HepG2 (cell line): ENCODE measurements at regions not wholly inside any gene's neighbourhood (a gene's known extent, or its start where the extent isn't known, plus 50 kb on each side); places are given as distances from the start of the nearest gene placed in this dataset.

ENCODE experiments used
- ATAC-seq: fragments of 200-7000 bp; cut with Tn5 transposase; 3 replicates; pipeline ENCODE4 v1.9.1; 2020; ENCODE audit warnings: mild to moderate bottlenecking, moderate library complexity
- BruUV-seq: library from RNA; stranded (reverse); fragments of 400-500 nt; replicated peaks from 2 replicates; lab custom pipeline; 2021; lab: Mats Ljungman, UMichigan
- CTCF ChIA-PET: fragments of 300-600 bp; formaldehyde crosslinking; extraction: SDS; loops from one replicate; lab custom pipeline; 2021; ENCODE audit warnings: low total read pairs, inconsistent platforms, low intra/inter-chr PET ratio; lab: Yijun Ruan, JAX
- POLR2A ChIA-PET: fragments of 350-600 bp; sonication (Branson Sonifier 250); formaldehyde crosslinking; loops from one replicate; lab custom pipeline; 2020; ENCODE audit warnings: antibody characterized with exemption, inconsistent platforms; lab: Yijun Ruan, JAX
- DNase-seq: peaks from one replicate; pipeline ENCODE4 v3.0.0-alpha.2; 2015; ENCODE audit warnings: low spot score
- FAIRE-seq: peaks from 3 replicates; lab custom pipeline; 2011; peaks lifted over from hg19 to GRCh38; lab: Jason Lieb, UNC
- H2AFZ ChIP-seq: one replicate; pipeline ENCODE4 v1.6.1; 2011; ENCODE audit warnings: low read length, inconsistent platforms
- H3K27ac ChIP-seq: fragments of 300-600 bp; 3 replicates; pipeline ENCODE4 v1.8.0; 2011; ENCODE audit warnings: mixed run types, mild to moderate bottlenecking, mixed read lengths, low read length, inconsistent platforms; ENCODE audit not compliant: insufficient read depth; ENCODE audit errors: extremely low read length
- H3K27me3 ChIP-seq, 2 experiments: fragments of 200-600 bp in 1 of 2; 2 replicates in 1 of 2; 3 replicates in 1 of 2; pipeline versions ENCODE4 v1.6.0 to v1.8.0; 2011; ENCODE audit warnings: low read length in 2 of 2, mild to moderate bottlenecking in 2 of 2, moderate library complexity in 2 of 2, inconsistent platforms in 1 of 2; ENCODE audit not compliant: insufficient read depth in 2 of 2, control insufficient read depth in 1 of 2
- H3K36me3 ChIP-seq, 2 experiments: fragments of 200-600 bp in 1 of 2; replicated peaks in 1 of 2; 2 replicates in 1 of 2; 3 replicates in 1 of 2; pipeline versions ENCODE4 v1.5.1 to v1.8.0; 2011; ENCODE audit warnings: low read length in 2 of 2, inconsistent platforms in 1 of 2; ENCODE audit not compliant: insufficient read depth in 2 of 2, control insufficient read depth in 1 of 2
- H3K4me1 ChIP-seq: 2 replicates; pipeline ENCODE4 v1.5.1; 2012; ENCODE audit warnings: low read length, inconsistent platforms; ENCODE audit not compliant: insufficient read depth
- H3K4me2 ChIP-seq: 2 replicates; pipeline ENCODE4 v1.6.0; 2011; ENCODE audit warnings: low read depth, low read length, inconsistent platforms
- H3K4me3 ChIP-seq, 3 experiments: fragments of 200-600 bp in 1 of 3; sonication (generic), shearing (Covaris generic) in 1 of 3; replicated peaks in 1 of 3; 2 replicates each; pipeline ENCODE4 v1.5.1; 2011 to 2016; ENCODE audit warnings: low read length in 3 of 3, inconsistent platforms in 2 of 3, low read depth in 2 of 3, mild to moderate bottlenecking in 2 of 3, control low read depth in 1 of 3, mixed read lengths in 1 of 3; ENCODE audit not compliant: insufficient read depth in 1 of 3
- H3K79me2 ChIP-seq: one replicate; pipeline ENCODE4 v1.6.1; 2011; ENCODE audit warnings: low read length, inconsistent platforms; ENCODE audit not compliant: insufficient read depth
- H3K9ac ChIP-seq: 2 replicates; pipeline ENCODE4 v1.6.0; 2011; ENCODE audit warnings: mild to moderate bottlenecking, low read depth, low read length, inconsistent platforms; ENCODE audit not compliant: insufficient read depth
- H3K9me3 ChIP-seq: 2 replicates; pipeline ENCODE4 v1.5.1; 2012; ENCODE audit warnings: mild to moderate bottlenecking, low read length
- H4K20me1 ChIP-seq: 2 replicates; pipeline ENCODE4 v1.6.0; 2011; ENCODE audit warnings: inconsistent platforms, mild to moderate bottlenecking, low read length, moderate library complexity; ENCODE audit not compliant: insufficient read depth
- ATF7 ChIP-seq, 2 experiments: fragments of 450-650 bp in 1 of 2; sonication (generic) in 1 of 2; formaldehyde crosslinking in 1 of 2; IDR thresholded peaks; 2 replicates each; pipeline versions ENCODE4 v1.4.0 to v1.6.1; 2016 to 2020; ENCODE audit warnings: antibody characterized with exemption in 1 of 2, mild to moderate bottlenecking in 1 of 2, missing genetic modification reagents in 1 of 2
- FOXA3 ChIP-seq: IDR thresholded peaks from 2 replicates; pipeline ENCODE4 v1.6.1; 2016; ENCODE audit warnings: missing genetic modification reagents, missing compliant biosample characterization
- HES4 ChIP-seq: sonication (generic); formaldehyde crosslinking; IDR thresholded peaks from 2 replicates; pipeline ENCODE4 v1.9.0; 2021; ENCODE audit warnings: mild to moderate bottlenecking, missing genetic modification reagents, borderline replicate concordance
- HMGA1 ChIP-seq: sonication (generic); formaldehyde crosslinking; conservative IDR thresholded peaks from 2 replicates; pipeline ENCODE4 v1.4.0; 2020; ENCODE audit warnings: missing genetic modification reagents
- IRX3 ChIP-seq: sonication (generic); formaldehyde crosslinking; IDR thresholded peaks from 2 replicates; pipeline ENCODE4 v1.8.1; 2023; ENCODE audit warnings: mild to moderate bottlenecking, low read depth, missing genetic modification reagents, borderline replicate concordance
- ISX ChIP-seq: sonication (generic); formaldehyde crosslinking; conservative IDR thresholded peaks from 2 replicates; pipeline ENCODE4 v1.5.0; 2020; ENCODE audit warnings: missing genetic modification reagents
- MBNL3 ChIP-seq: fragments of 250-450 bp; sonication (Bioruptor Pico); conservative IDR thresholded peaks from 2 replicates; pipeline ENCODE4 v1.8.0; 2022; ENCODE audit warnings: mild to moderate bottlenecking, inconsistent platforms
- MYC ChIP-seq: sonication (generic); formaldehyde crosslinking; IDR thresholded peaks from 2 replicates; pipeline ENCODE4 v1.9.0; 2021; ENCODE audit warnings: missing genetic modification reagents, borderline replicate concordance
- NFATC3 ChIP-seq: sonication (generic); formaldehyde crosslinking; IDR thresholded peaks from 2 replicates; pipeline ENCODE4 v1.5.1; 2020; ENCODE audit warnings: mild to moderate bottlenecking, missing genetic modification reagents
- TARDBP ChIP-seq: sonication (generic); formaldehyde crosslinking; IDR thresholded peaks from 2 replicates; pipeline ENCODE4 v1.8.0; 2022; ENCODE audit warnings: mild to moderate bottlenecking, missing genetic modification reagents
- XRCC5 ChIP-seq: fragments of 200-400 bp; formaldehyde crosslinking; optimal IDR thresholded peaks from 2 replicates; pipeline ENCODE3; 2017; ENCODE audit warnings: mild to moderate bottlenecking, low read length
- ZNF232 ChIP-seq: sonication (generic); formaldehyde crosslinking; IDR thresholded peaks from 2 replicates; pipeline ENCODE4 v1.4.0; 2020; ENCODE audit warnings: missing genetic modification reagents, borderline replicate concordance
- ZNF460 ChIP-seq: sonication (generic); formaldehyde crosslinking; IDR thresholded peaks from 2 replicates; pipeline ENCODE4 v1.5.1; 2020; ENCODE audit warnings: missing genetic modification reagents, mild to moderate bottlenecking, borderline replicate concordance
- ZNF496 ChIP-seq: sonication (generic); formaldehyde crosslinking; IDR thresholded peaks from 2 replicates; pipeline ENCODE4 v1.8.1; 2023; ENCODE audit warnings: mild to moderate bottlenecking, moderate library complexity, missing genetic modification reagents; ENCODE audit not compliant: insufficient replicate concordance
- WGBS: methylation state at CpG from one replicate; pipeline ENCODE4 v1.1.6; 2017; ENCODE audit warnings: low lambda C conversion rate; 5-methylcytosine and 5-hydroxymethylcytosine counted together
- in situ Hi-C: cut with HindIII; loops from 2 replicates; pipeline ENCODE4 v1.10.0; 2017; ENCODE audit warnings: low pct_unique_long_range_greater_than_20kb; ENCODE audit not compliant: extremely low pct_ligation_motif_present
- intact Hi-C: fragments of 100-400 bp; cut with micrococcal nuclease; formaldehyde crosslinking; loops from one replicate; pipeline ENCODE4 v1.10.0; 2022; ENCODE audit not compliant: unreplicated experiment
- TF ChIP-seq, protein P1 (sequence below): sonication (generic); formaldehyde crosslinking; IDR thresholded peaks from 2 replicates; pipeline ENCODE4 v1.8.1; 2023; ENCODE audit warnings: missing genetic modification reagents, mild to moderate bottlenecking, borderline replicate concordance
- TF ChIP-seq, protein P2 (sequence below): sonication (generic); formaldehyde crosslinking; IDR thresholded peaks from 2 replicates; pipeline ENCODE4 v1.9.0; 2022; ENCODE audit warnings: low read depth, missing genetic modification reagents
- TF ChIP-seq, protein P3 (sequence below): IDR thresholded peaks from 2 replicates; pipeline ENCODE4 v1.6.1; 2016; ENCODE audit warnings: control low read depth

DNA sequence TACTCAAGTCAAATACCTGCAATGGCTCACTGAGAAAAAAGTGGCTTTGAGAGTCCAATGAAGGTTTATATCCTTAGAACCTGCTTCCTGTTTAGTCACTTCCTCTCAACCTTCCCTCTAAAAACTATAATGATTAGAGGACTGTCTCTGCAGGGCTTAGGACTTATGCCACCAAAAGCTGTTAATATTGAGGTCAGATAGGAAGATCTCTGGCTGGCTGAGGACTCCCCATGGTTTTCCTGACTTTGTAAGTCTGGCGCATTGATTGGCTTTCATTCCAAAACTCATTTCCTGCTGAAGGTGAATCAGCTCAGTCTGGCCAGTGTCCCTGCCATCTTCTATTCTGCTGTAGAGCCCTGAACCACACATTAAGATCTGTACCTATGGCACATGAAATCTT, 140.9 kb upstream of the ANK2 start:
- ATAC-seq (no peak), DNase-seq (no peak), FAIRE-seq (no peak)
- Histone ChIP-seq H4K20me1 (no peaks in the 10 kb centered on the region), H3K27me3 (no peaks in the 10 kb centered on the region), H3K36me3 (no peaks in the 10 kb centered on the region), H3K9ac (no peak overlapping the region), H3K79me2 (no peaks in the 10 kb centered on the region), H2AFZ (no peak overlapping the region), H3K4me2 (no peak overlapping the region), H3K27ac (no peak overlapping the region), H3K4me3 (no peak overlapping the region), H3K4me1 (no peaks in the 10 kb centered on the region), H3K9me3 (no peaks in the 10 kb centered on the region)
- BruUV-seq = no TSS peak
- intact Hi-C loops (no loop called here), in situ Hi-C loops (no loop called here)
- 100% methylated on average over 1 of the region's 1 CpG for WGBS
- ChIA-PET CTCF (no interaction called here), POLR2A (no interaction called here)
- TF ChIP-seq MYC (no peak), HMGA1 (CRISPR knock-in tag) (no peak), XRCC5 (no peak)

DNA sequence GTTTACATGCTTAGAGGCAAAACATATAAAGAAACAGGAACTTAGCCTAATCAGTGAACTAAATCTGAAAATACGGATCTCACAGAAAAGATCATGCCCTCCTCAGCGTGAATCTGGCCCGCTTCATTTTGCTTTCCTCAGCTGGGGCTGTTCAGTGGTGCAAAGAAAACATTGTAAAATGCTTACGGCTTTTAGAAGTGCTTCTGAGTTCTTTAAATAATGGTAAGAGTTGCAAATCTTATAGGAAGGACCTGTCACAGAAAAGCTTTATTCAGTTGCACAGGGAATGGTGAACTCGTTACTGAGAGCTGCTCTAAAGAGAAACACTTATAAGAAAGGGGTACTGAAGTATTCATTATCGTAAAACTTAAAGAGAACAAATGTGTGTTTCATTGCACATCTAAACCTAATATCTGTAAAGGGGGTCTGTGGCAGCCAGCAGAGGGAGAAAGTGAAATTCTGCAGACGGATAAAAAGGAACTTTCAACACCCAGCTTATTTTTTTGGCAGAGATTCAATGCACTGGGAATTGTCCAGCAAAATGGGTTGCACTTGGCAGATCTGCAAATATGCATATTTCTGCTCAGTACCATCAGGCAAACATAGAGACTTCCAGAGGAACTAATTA, 139.2 kb upstream of the ANK2 start:
- ChIA-PET POLR2A (no interaction called here), CTCF (no interaction called here)
- no peak overlapping the region for H2AFZ ChIP-seq
- H3K9me3 ChIP-seq = no peaks in the 10 kb centered on the region
- intact Hi-C loops = no loop called here
- no peak overlapping the region for H3K9ac ChIP-seq
- H3K27ac ChIP-seq = no peak overlapping the region
- DNase-seq = no peak
- H3K4me2 ChIP-seq = no peak overlapping the region
- no TSS peak for BruUV-seq
- 22% methylated on average over 7 of the region's 7 CpGs for WGBS
- H3K27me3 ChIP-seq = no peaks in the 10 kb centered on the region
- no peaks in the 10 kb centered on the region for H3K4me1 ChIP-seq
- no peaks in the 10 kb centered on the region for H4K20me1 ChIP-seq
- H3K79me2 ChIP-seq = no peaks in the 10 kb centered on the region
- no peaks in the 10 kb centered on the region for H3K36me3 ChIP-seq
- FAIRE-seq = no peak
- in situ Hi-C loops = no loop called here
- no peak for ATAC-seq
- no peak overlapping the region for H3K4me3 ChIP-seq
- TF ChIP-seq, protein P1, sequence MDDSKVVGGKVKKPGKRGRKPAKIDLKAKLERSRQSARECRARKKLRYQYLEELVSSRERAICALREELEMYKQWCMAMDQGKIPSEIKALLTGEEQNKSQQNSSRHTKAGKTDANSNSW (CRISPR knock-in tag) = no peak
- TF ChIP-seq ATF7 (IDR thresholded peaks at IDR 0.05) (no peak), ATF7 (CRISPR knock-in tag; IDR thresholded peaks at IDR 0.05) (no peak), ISX (CRISPR knock-in tag) (no peak), TARDBP (no peak), ZNF232 (CRISPR knock-in tag) (no peak), FOXA3 (CRISPR knock-in tag) (no peak), IRX3 (CRISPR knock-in tag) (no peak), ZNF460 (CRISPR knock-in tag) (no peak), HES4 (CRISPR knock-in tag) (no peak), MBNL3 (no peak), ZNF496 (CRISPR knock-in tag) (no peak), NFATC3 (CRISPR knock-in tag) (no peak)
- TF ChIP-seq, protein P2, sequence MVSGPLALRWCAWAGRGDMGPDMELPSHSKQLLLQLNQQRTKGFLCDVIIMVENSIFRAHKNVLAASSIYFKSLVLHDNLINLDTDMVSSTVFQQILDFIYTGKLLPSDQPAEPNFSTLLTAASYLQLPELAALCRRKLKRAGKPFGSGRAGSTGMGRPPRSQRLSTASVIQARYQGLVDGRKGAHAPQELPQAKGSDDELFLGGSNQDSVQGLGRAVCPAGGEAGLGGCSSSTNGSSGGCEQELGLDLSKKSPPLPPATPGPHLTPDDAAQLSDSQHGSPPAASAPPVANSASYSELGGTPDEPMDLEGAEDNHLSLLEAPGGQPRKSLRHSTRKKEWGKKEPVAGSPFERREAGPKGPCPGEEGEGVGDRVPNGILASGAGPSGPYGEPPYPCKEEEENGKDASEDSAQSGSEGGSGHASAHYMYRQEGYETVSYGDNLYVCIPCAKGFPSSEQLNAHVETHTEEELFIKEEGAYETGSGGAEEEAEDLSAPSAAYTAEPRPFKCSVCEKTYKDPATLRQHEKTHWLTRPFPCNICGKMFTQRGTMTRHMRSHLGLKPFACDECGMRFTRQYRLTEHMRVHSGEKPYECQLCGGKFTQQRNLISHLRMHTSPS (CRISPR knock-in tag) = no peak
- TF ChIP-seq, protein P3, sequence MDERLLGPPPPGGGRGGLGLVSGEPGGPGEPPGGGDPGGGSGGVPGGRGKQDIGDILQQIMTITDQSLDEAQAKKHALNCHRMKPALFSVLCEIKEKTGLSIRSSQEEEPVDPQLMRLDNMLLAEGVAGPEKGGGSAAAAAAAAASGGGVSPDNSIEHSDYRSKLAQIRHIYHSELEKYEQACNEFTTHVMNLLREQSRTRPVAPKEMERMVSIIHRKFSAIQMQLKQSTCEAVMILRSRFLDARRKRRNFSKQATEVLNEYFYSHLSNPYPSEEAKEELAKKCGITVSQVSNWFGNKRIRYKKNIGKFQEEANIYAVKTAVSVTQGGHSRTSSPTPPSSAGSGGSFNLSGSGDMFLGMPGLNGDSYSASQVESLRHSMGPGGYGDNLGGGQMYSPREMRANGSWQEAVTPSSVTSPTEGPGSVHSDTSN (CRISPR knock-in tag) = no peak
